A549 (cell line): ENCODE measurements at regions not wholly inside any gene's neighbourhood (a gene's known extent, or its start where the extent isn't known, plus 50 kb on each side); places are given as distances from the start of the nearest gene placed in this dataset.

Source experiments
- CEBPB ChIP-seq, 2 experiments: fragments of >200 bp in 1 of 2; sonication (Bioruptor Twin) in 1 of 2; formaldehyde crosslinking in 1 of 2; IDR thresholded peaks; 2 replicates each; pipeline ENCODE4 v1.6.1; 2012 to 2016
- CHD2 ChIP-seq: fragments of 150-350 bp; IDR thresholded peaks from 2 replicates; pipeline ENCODE4 v1.6.1; 2014; ENCODE audit warnings: low read length; ENCODE audit not compliant: partially characterized antibody
- EP300 ChIP-seq, 2 experiments: fragments of >200 bp; sonication (Bioruptor Twin); formaldehyde crosslinking; IDR thresholded peaks; 2 replicates in 1 of 2; 3 replicates in 1 of 2; pipeline ENCODE4 v1.6.1; 2016 to 2017
- FOSL2 ChIP-seq, 2 experiments: fragments of 450-650 bp in 1 of 2; fragments of >200 bp in 1 of 2; sonication (Bioruptor Twin) in 1 of 2; formaldehyde crosslinking; IDR thresholded peaks; 2 replicates each; pipeline versions ENCODE4 v1.5.0 to v1.6.1; 2016 to 2020; ENCODE audit warnings: mild to moderate bottlenecking in 1 of 2, moderate library complexity in 1 of 2
- MAX ChIP-seq: IDR thresholded peaks from 2 replicates; pipeline ENCODE4 v1.6.1; 2012
- PHF8 ChIP-seq: fragments of 200-600 bp; sonication (generic); IDR thresholded peaks from 2 replicates; pipeline ENCODE4 v1.6.1; 2016; ENCODE audit warnings: low read depth, mild to moderate bottlenecking, antibody characterized with exemption, moderate library complexity, borderline replicate concordance
- POLR2A ChIP-seq: IDR thresholded peaks from 2 replicates; pipeline ENCODE4 v1.6.1; 2012; ENCODE audit warnings: mild to moderate bottlenecking, low read length
- RFX5 ChIP-seq: fragments of 450-650 bp; IDR thresholded peaks from 2 replicates; pipeline ENCODE4 v1.7.1; 2014; ENCODE audit warnings: antibody characterized with exemption, mild to moderate bottlenecking, moderate library complexity
- ZFP36 ChIP-seq: fragments of 450-650 bp; IDR thresholded peaks from 2 replicates; pipeline ENCODE4 v1.6.1; 2014; ENCODE audit warnings: borderline replicate concordance; ENCODE audit not compliant: partially characterized antibody
- TF ChIP-seq, protein P1 (sequence below): fragments of >200 bp; sonication (Bioruptor Twin); formaldehyde crosslinking; IDR thresholded peaks from 3 replicates; pipeline ENCODE4 v1.5.1; 2016
- TF ChIP-seq, protein P2 (sequence below): fragments of 450-650 bp; IDR thresholded peaks from 2 replicates; pipeline ENCODE4 v1.6.1; 2014; ENCODE audit warnings: antibody characterized with exemption

DNA sequence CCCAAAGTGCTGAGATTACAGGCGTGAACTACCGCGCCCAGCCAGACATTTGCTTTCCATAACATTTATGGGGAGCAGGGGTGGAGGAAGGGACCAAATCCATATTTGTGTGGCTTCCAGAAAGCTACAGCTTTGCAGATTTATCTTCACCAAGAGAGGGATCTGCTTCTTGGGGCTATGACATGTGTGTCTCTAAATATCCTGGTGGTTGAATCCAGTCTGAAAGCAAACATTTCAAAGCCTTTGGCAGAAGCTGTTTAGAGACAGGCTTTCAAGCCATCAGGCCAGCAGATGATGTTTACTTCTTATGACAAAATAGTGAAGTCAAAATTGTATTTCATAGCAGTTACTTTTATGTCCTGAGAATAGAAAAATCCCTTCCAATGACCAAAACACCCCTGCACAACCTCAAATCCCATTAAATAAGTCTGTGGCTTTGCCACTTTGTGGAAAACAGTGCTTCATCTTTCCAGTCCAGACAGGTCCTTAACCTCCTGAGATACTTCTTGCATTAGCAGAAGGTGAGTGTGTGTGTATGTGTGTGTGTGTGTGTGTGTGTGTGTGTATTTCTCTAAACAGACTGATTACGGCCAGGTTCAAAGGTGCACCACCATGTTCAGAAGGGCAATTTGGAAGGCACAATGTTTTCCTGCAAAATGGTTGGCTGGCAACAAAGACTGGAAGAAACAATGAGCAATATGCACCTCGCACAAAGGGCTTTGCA is 191.4 kb upstream of the LRIG1 start:
- TF ChIP-seq, protein P1, sequence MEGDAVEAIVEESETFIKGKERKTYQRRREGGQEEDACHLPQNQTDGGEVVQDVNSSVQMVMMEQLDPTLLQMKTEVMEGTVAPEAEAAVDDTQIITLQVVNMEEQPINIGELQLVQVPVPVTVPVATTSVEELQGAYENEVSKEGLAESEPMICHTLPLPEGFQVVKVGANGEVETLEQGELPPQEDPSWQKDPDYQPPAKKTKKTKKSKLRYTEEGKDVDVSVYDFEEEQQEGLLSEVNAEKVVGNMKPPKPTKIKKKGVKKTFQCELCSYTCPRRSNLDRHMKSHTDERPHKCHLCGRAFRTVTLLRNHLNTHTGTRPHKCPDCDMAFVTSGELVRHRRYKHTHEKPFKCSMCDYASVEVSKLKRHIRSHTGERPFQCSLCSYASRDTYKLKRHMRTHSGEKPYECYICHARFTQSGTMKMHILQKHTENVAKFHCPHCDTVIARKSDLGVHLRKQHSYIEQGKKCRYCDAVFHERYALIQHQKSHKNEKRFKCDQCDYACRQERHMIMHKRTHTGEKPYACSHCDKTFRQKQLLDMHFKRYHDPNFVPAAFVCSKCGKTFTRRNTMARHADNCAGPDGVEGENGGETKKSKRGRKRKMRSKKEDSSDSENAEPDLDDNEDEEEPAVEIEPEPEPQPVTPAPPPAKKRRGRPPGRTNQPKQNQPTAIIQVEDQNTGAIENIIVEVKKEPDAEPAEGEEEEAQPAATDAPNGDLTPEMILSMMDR = no peak
- TF ChIP-seq RFX5 = no peak
- TF ChIP-seq, protein P2, sequence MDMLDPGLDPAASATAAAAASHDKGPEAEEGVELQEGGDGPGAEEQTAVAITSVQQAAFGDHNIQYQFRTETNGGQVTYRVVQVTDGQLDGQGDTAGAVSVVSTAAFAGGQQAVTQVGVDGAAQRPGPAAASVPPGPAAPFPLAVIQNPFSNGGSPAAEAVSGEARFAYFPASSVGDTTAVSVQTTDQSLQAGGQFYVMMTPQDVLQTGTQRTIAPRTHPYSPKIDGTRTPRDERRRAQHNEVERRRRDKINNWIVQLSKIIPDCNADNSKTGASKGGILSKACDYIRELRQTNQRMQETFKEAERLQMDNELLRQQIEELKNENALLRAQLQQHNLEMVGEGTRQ = no peak
- TF ChIP-seq CEBPB (IDR thresholded peaks at IDR 0.05) = no peak
- no peak for TF ChIP-seq EP300 (IDR thresholded peaks at IDR 0.05)
- TF ChIP-seq MAX = no peak
- TF ChIP-seq CHD2 = no peak
- no peak for TF ChIP-seq ZFP36
- TF ChIP-seq FOSL2 (IDR thresholded peaks at IDR 0.05) = no peak
- TF ChIP-seq FOSL2 (CRISPR knock-in tag; IDR thresholded peaks at IDR 0.05) = no peak
- TF ChIP-seq PHF8 = no peak
- TF ChIP-seq POLR2A = no peak
